SKM-1 (cell line): ENCODE measurements at regions not wholly inside any gene's neighbourhood (a gene's known extent, or its start where the extent isn't known, plus 50 kb on each side); places are given as distances from the start of the nearest gene placed in this dataset.

Source experiments
- DNase-seq: peaks from one replicate; lab custom pipeline; 2025; ENCODE audit not compliant: unreplicated experiment; lab: John Stamatoyannopoulos, UW

- no peak for DNase-seq
These were observed 235.6 kb upstream of the MYT1L start for GRCh38 chr2:2566396-2567323.

GRCh38 chr2:2565671-2566070, 234.6 kb upstream of the MYT1L start:
- DNase-seq = no peak

- DNase-seq = no peak
These were observed 233.4 kb upstream of the MYT1L start for GRCh38 chr2:2564300-2565078.

GRCh38 chr2:2563309-2563860, 232.3 kb upstream of the MYT1L start:
- DNase-seq = no peak

GRCh38 chr2:2562867-2563266, 231.8 kb upstream of the MYT1L start:
- no peak for DNase-seq

GRCh38 chr2:2561346-2562095, 230.4 kb upstream of the MYT1L start:
- no peak for DNase-seq

- DNase-seq = no peak
These were observed 229.4 kb upstream of the MYT1L start for GRCh38 chr2:2560374-2561015.

GRCh38 chr2:2558476-2558875, 227.4 kb upstream of the MYT1L start:
- DNase-seq = no peak

- DNase-seq = no peak
These were observed 226.4 kb upstream of the MYT1L start for GRCh38 chr2:2557475-2557874.

- no peak for DNase-seq
These were observed 219.8 kb upstream of the MYT1L start for GRCh38 chr2:2550856-2551255.

- DNase-seq = no peak
These were observed 216.8 kb upstream of the MYT1L start for GRCh38 chr2:2547911-2548310.

- DNase-seq = no peak
These were observed 216.4 kb upstream of the MYT1L start for GRCh38 chr2:2547451-2547850.

GRCh38 chr2:2546046-2546445, 215.0 kb upstream of the MYT1L start:
- no peak for DNase-seq

- DNase-seq = no peak
These were observed 212.0 kb upstream of the MYT1L start for GRCh38 chr2:2542966-2543611.

- DNase-seq = no peak
These were observed 211.2 kb upstream of the MYT1L start for GRCh38 chr2:2542316-2542715.

GRCh38 chr2:2540406-2540805, 209.3 kb upstream of the MYT1L start:
- DNase-seq = no peak

- DNase-seq = no peak
These were observed 205.5 kb upstream of the MYT1L start for GRCh38 chr2:2536416-2537056.

GRCh38 chr2:2530334-2530733, 199.3 kb upstream of the MYT1L start:
- DNase-seq = no peak

GRCh38 chr2:2528846-2529245, 197.8 kb upstream of the MYT1L start:
- DNase-seq = no peak

GRCh38 chr2:2527148-2527547, 196.1 kb upstream of the MYT1L start:
- no peak for DNase-seq
